Pulmonary artery endothelial cell (primary cell): ENCODE measurements at regions not wholly inside any gene's neighbourhood (a gene's known extent, or its start where the extent isn't known, plus 50 kb on each side); places are given as distances from the start of the nearest gene placed in this dataset.

ENCODE experiments used
- DNase-seq: peaks from one replicate; pipeline ENCODE4 v3.0.0-alpha.2; 2011; ENCODE audit warnings: low read depth, low spot score

DNA sequence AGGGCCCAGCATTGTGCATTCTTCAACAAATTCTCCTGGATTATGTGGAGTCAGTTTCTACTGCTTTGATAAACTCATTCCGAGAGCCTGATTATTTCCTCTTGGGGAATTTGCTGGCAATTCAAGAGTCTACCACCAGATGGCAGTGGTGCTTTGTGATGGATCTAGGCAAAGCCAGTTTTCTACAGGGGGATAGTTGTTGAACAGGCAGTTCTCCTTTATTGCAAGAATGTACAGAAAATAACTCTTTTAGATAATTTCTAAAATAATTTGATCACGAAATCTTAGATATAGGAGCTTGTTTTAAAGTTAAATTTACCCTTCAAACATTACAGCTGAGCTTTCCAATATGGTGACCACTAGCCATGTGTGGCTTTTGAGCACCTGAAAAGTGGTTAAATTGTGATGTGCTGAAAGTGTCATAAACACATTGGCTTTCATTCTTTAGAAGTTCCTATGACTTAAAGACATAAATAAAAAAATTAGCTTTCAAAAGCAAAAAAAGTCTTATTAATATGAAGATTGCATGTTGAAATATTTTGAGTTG is 66.7 kb upstream of the HAAO start:
- DNase-seq, result no peak

DNA sequence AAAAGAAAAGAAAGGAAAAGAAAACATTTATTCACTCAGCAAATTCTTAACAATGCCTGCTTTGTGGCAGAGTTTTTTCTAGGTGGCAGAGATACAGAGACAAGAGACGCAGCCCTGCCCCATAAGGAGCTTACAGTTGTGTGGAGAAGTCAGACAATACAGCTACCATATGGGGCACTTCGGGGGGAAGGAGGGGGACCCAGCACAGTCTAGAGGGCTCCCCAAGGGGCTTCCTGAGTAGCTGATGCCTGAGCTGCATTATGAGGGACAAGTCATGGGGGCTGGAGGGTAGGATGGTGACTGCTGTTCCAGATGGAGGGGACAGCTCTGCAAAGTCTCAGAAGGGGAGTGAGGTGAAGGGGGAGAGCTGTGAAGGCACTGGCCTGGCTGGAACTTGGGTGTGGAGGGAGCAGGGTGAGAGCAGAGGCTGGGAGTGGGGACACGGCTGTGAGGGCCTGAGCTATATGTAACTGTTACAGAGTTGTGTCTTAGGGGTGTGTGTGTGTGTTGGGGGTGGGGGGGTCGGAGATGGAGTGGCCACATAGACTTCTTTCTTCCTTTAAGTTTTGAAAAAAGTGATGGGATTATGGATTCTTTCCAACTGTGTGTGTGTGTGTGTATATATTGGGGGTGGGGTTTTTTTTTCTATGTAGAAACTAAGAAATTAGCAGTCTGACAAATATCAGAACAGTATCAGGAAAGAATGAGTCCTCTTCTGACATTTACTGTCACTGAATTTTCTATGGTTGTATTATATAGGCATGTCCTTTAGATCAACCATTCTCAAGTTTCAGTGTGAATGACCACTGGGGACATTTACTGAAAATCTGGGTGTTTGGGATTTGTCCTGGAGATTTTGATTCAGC is 66.0 kb upstream of the HAAO start:
- DNase-seq, result no peak

DNA sequence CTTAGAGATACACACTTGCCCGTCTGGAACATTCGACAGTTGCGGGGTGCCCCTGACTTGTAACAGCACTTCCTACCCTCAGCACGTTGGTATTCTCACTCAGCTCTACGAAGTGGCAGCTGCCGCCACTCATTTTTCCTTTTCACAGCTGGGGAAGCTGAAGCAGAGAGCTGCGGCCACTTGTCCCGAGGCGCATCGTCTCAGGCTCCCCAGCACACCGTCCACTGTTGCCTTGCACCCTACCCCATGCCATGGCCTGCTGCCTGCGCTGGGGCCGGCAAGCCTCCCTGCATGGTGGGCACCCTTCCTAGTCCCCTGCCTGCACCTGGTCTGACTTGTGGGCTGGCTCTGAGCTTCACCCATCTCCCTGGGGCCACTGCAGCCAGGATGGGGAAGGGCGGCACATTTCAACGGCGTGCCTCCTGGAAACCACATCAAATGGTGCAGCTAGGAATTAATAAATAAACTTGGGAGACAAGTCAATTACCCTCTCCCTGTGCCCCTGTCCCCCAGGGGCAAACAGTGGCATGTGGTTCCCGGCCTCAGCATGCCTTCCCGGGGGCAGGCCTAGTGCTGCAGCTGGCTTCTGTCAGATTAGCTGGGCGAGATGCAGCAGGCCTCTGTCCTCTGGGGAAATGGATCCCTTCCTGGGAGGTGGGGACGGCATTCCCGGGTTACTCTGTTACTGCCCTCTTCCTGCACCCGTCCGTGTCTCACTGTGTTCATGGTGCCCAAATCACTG is 64.7 kb upstream of the HAAO start:
- no peak for DNase-seq

DNA sequence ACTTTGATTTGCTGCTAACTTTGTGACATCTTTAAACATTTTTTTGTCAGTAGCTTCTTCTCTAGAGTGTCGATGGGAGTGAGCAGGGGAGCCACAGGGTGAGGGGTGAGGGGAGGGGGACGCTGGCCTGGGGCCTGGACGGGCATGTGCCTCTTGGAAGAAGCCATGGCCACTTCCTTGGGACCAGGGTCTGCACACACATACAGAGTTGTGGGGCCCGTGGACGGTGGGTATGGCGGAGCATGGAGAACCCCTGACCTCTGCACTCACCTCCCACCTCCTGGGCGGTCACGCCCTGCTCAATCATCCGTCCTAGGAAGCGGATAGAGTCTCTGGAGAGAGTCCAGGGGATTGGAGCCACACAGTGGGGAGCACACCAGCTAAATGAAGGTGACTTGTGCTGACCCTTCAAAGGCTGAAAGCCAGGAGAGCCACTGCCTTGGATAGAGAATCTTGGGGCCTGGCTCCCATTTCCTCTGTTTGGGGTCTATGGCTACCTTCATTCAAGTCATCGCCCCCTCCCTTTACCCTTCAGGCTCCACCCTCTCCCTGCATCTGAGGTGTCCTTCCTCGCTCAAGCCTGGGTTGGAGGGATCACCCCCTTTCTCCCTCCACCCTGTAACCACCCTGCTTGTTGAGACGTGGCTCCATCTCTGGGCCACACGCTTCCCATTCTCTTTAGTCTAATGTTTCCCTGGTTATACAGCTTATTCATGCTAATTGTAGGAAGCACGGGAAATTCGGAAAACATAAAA is 63.9 kb upstream of the HAAO start:
- no peak for DNase-seq

DNA sequence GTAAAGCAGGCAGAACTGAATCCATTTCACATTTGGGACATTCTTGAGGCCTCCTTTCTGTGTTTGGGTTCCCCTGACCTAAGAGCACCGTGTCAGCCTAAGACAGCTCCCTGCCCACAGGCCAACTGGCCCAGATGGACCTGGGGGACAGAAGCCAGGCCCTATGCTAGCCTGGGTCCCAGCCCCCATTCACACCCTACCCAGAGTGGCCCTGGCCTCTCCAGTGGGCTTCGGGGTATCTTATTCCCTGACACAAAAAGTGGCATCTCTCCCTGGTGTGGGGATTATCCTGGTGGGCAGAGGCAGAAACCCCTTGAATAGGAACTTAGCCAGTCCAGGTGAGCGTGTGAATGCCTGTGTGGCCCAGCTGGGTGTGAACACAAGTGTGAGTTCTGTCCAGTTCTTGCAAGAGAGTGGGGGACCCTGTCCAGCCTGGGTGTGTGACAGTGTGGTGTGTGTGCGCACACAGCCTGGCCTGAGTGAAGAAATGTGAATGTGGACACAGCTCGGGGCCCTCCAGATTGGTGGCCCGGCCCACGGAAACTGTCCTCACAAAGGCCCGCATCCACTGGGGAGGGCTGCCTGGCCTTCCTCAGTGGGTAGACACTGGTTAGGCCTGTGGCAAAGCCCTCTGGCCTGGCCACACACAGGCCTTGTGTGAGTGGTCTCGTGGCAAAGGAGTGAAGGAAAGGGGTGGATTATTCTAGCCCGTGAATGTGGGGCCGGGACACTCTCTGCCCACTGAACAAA is 63.0 kb upstream of the HAAO start:
- no peak for DNase-seq

DNA sequence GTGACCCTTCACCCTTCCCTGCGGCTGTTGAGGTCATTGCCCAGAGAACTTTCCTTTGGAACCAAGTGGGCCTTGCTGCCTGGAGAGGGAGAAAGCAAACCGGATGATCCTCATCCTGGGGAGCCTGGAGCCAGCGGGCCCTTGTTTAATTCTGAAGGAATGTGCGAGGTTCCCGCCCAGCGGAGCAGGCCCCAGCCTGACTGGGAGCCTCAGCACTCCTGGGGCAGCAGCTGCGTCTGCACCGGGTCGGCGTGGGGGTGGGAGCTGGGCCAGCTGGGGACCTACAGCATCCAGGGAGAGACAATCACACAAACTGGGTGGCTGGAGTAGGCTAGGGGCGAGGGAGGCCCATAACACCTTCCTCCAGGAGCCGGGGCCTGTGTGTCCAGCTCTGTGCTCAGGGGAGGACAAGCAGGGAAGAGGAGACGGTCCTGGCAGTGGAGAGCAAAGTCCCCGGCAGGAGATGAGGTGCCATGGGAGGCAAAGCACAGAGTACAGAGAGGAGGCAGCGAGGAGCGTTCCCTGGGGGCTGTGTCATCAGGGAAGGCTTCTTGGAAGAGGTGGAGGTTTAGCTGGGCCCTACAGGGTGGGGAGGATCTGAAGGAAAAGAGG is 61.9 kb upstream of the HAAO start:
- DNase-seq, result no peak

DNA sequence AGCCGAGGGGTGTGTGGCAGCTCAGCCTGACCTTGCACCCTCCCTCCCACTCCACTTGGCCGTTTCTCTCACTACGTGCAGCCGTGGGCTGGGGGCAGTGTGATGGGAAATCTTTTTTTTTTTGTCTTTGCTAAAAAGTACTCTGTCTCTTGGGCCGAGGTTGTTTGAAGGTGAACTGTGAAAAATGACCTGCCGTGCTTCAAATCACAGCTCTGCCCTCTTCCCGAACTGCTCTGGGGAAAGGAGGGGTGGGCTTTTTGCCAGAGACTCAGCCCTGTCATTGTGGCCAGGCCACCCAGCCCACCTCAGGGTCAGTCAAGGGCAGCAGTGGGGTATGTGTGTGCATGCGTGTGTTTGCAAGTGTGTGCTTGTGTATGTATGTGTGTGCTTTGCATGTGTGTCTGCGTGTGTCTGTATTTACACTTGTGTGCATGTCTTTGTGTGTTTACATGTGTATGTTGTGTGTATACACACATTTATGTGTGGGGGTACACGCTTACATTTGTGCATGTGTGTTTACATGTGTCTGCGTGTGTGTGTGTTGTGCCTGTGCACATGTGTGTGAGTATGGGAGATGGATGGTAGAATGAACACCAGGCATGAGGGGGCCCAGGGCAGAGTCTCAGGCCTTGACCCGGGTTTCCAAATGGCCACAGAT is 61.3 kb upstream of the HAAO start:
- no peak for DNase-seq

DNA sequence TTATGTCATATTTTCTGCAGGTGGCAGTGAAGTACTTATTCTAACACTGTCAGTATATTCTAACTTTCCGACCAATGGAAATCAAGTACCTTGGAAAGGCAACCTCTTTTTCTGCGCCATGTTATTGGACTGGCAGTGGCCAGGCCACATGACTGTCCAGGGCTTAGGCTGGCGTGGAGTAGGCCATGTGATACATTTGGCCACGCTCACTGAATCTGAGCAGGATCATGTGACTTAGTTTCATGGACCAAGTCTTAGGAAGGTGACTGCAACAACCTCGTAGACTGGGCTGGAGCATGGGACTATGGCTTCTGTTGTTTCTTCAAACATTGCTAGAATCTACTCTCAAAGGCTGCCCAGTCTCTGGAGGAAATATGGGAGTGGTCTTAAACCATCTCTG is 60.4 kb upstream of the HAAO start:
- no peak for DNase-seq

DNA sequence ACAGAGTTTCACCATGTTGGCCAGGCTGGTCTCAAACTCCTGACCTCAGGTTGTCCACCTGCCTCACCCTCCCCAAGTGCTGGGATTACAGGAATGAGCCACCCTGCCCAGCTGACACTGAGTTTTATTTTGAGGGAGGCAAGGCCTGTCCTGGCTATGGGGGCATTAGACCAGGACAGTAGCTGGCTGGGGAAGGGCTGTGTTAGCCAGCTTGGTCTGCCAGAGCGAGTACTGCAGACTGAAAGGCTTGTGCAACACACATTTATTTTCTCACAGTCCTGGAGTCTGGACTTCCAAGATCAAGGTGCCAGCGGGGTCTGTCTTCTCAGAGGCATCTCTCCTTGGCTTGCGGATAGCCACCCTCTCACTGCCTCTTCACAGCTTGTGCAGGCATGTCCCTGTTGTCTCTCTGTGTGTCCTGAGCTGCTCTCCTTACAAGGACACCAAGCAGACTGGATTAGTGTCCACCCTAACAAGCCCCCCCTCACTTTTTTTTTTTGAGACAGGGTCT is 59.4 kb upstream of the HAAO start:
- no peak for DNase-seq

DNA sequence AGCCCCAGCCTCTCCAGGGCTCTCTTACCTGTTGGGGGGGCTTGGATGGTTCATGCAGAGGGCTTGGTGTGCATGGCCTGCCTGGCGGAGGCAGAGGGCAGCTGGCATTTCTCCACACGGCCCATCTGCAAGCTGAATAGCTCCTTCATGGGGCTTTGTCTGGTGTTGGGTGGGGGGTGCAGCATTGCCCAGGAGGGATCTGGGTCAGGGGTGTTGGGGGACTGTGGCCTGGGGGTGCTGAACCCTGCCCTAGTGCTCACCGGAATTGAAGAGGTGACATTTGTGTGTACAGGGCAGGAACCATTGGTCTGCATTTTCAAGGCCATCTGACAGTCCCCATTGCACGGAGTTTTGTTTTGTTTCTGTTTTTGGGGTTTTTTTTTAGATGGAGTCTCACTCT is 58.8 kb upstream of the HAAO start:
- DNase-seq, result no peak

DNA sequence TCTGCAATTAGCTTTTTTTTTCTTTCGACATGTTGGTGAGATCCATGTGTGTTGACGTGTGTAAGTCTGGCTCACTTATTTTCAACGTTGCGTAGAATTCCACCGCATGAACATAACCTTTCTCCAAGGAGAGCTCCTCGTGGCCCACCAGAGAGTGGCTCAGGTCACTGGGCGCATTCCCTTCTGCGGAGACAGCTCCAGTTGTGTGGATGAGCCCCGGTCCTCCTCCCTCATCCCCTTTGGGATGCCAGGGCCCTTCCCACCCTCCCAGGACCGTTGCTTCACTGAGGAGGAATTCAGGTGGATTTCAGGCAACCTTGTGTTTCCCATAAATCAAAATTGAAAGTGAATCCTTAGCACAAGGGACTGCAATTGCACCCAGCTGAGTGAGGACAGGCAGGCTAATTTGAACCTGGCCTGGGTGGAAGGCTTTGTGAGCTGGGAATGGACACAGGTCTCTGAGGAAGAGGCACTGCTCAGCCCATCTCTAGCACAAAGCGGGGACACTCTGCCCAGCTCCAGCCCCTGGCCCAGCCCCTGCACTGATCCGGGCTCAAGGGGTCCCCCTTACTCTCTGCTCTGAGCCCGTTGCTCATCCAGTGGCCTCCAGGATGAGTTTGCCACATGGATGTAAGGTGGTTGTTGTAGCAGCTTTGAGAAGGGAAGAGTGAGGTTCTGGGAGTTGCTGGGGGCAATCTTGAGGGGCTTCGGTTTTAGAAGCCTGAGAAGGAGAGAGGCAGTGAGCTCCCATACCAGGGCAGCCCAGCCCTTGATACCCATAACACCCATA is 57.8 kb upstream of the HAAO start:
- no peak for DNase-seq

DNA sequence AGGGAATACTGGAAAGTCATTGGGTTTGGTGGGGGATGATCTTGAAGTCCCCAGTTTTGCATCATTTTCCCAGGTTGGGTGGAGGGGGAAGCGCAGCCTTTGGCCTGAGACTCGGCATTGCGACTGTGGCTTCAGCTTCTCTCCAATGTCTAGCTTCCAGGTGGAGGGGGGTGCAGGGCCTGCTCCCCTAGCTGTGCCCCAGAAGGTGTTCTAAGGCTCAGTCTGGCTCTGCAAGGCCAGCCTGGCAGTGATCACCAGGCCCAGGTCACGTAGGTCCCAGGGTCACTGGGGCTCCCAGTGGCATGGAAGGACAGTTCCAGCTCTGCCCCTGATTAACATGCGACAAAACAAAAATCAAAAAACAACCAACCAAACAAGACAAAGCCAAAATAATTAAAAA is 56.9 kb upstream of the HAAO start:
- DNase-seq, result no peak

DNA sequence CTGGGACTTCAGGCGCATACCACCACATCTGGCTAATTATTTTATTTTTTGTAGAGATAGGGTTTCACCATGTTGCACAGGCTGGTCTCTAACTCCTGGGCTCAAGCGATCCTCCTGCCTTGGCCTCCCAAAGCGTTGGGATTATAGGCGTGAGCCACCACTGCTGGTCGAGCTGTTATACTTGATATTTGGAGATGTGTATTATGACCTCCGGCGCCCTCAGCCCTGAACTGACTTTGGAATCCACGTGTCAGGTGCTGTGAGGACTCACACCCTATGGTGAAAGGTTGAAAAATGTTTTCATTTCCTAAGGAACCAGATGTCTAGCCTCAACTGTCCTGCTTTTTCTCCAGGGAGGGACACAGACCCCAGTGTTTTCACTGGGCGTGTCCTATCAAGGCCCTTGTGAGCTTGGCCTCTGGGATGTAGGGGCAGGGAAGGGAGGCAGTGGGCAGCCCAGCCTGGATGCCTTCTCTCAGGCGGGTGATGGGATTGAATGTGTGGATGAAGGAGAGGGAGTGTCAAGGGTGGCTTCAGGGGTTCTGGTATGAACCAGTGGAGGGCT is 56.4 kb upstream of the HAAO start:
- no peak for DNase-seq

DNA sequence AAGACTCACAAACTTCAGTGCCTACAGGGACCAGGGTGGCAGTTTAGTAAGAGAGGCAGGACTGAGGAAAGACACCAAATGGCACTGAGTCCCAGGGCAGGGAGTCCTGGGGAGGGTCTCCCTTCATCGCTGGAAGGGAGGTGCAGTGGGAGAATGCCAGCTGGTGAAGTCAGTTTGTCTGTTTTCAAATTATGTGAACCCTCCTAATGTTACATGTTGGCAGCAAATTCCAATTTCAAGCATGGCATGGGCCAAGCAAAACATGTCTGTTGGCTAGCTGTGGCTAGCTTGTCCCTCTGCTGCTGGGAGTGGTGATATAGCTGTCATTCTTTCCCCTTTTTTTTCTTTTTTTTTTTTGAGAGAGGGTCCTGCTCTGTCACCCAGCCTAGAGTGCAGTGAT is 55.9 kb upstream of the HAAO start:
- DNase-seq, result no peak

DNA sequence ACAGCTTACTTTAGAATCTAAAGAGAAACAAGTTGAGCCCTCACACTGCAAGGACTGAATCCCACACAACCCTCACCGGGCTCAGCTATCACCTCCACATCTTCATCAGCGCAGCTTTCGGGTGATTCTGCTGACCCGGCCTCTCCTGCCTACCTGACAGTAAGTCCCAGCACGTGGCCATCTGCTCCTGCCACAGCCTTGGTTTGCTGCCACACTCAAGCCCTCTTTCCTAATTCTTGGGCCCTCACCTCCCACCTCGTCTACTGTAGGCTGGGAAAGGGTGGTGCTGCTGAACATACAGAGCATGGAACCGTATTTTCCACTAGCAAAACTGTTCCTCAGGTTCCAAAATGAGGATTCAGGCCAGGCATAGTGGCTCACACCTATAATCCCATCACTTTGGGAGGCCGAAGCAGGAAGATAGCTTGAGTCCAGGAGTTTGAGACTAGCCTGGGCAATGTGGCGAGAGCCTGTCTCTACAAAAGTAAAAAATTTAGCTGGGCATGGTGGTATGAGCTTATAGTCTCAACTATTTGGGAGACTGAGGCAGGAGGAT is 55.3 kb upstream of the HAAO start:
- DNase-seq, result no peak

DNA sequence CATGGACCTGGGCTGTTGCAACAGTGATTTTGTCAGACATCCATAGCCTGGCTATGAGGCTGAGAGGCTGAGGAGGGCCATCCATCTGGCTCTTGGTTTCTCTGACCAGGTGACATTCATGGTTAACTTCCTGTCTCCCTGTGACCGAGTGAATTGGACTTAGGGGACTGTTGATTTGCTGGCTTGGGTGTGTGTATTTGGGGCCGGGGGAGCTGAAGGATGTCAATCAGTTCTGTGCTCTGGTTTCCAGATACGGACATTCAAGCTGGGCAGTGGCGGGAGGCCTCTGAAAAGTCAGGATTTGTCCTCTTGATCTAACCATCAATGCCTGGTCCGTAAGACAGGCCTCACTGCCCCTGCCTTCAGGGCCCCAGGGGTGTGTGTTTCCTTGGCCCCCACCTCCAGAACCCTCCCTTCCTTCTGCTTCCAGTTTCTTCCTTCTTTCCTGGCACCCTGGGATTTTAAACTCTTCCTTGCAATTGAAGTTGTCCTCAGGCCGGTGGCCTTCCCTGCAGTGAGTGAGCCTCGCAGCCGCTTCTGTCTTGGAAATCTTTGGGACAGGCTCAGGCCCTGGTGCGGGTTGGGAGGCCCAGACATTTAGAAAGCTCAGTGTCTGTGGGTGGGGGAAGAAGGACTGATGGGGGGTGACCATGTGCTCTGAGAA is 54.7 kb upstream of the HAAO start:
- no peak for DNase-seq

DNA sequence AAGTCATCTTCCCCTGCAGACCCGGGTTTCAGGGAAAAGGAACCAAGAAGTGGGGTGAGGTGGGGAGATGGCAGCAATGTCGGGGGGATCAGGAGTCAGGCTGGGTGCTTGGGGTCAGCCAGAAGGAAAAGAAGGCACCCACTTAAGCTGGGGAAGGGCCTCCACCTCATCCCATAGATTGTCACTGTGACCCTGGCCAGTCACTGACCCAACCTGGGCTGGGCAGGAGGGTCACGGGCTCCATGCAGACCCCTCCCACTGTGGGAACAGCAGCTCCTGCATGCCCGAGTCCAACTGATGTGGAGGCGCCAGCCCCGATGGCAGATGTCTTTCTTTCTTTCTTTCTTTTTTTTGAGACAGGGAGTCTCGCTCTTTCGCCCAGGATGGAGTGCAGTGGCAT is 53.6 kb upstream of the HAAO start:
- DNase-seq, result no peak
